ENCODE measurements at regions not wholly inside any gene's neighbourhood (a gene's known extent, or its start where the extent isn't known, plus 50 kb on each side); places are given as distances from the start of the nearest gene placed in this dataset.
A peak's percentile ranks its signal among the peaks of the same experiment; 100 is the strongest.

DNA sequence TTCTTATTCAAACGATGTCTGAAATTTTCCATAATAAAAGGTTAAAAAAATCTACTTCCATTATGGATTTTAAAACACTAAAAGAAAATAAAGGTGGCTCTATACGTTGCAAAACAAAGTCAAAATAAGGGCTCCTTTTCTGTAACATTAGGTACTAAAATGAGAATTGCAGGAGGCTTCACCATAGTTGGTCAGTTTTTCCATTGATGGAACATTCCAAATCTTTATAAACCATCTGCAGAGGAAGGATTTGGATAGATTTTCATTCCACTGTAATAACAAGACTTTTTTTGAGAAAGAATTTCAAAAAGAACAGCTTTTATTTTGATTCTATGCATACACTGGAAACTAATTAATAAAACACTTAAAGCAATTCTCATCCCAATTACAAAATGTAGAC is 145.6 kb downstream of the LURAP1L start:
- Histone ChIP-seq H3K27ac (no peak overlapping the region), H3K36me3 (ENCODE audit: insufficient read depth, low read length) (no peaks in the 10 kb centered on the region), H3K4me3 (no peak overlapping the region), H3K9ac (ENCODE audit: insufficient read length) (no peak overlapping the region), H3K9me3 (ENCODE audit: low read depth, low read length) (no peaks in the 10 kb centered on the region)
- TF ChIP-seq FOXP2 (optimal IDR thresholded peaks at IDR 0.05; ENCODE audit: control extremely low read depth, extremely low read length, insufficient read depth) (no peak), EZH2 (IDR thresholded peaks at IDR 0.05) (no peak), POLR2AphosphoS5 (IDR thresholded peaks at IDR 0.05; ENCODE audit: borderline replicate concordance, low read depth, low read length) (no peak)
- no peak for DNase-seq (ENCODE audit: low read depth, low spot score)

DNA sequence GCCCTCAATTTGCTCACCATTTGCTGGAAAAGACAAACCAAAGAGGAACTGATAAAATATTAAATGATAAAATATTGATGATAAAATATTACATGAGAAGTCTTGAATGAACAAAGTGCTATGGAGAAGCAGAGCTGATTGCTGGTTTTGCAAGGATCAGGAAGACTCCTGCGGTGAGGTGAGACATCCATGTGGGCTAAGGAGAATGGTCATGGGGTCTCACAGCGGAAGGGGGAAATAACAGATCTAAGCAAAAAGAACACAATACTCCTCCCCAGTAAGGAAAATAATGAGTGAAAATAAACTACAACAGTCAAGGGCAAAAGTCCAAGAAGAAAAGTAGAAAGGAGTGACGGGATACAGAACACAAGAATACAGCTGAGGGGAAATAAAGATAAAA is 146.8 kb downstream of the LURAP1L start:
- TF ChIP-seq POLR2AphosphoS5 (IDR thresholded peaks at IDR 0.05; ENCODE audit: borderline replicate concordance, low read depth, low read length) (no peak), EZH2 (IDR thresholded peaks at IDR 0.05) (no peak), FOXP2 (optimal IDR thresholded peaks at IDR 0.05; ENCODE audit: control extremely low read depth, extremely low read length, insufficient read depth) (no peak)
- no peak overlapping the region for H3K9ac ChIP-seq (ENCODE audit: insufficient read length)
- H3K27ac ChIP-seq: no peak overlapping the region
- no peak for DNase-seq (ENCODE audit: low read depth, low spot score)
- H3K4me3 ChIP-seq: no peak overlapping the region
- no peaks in the 10 kb centered on the region for H3K36me3 ChIP-seq (ENCODE audit: insufficient read depth, low read length)
- H3K9me3 ChIP-seq (ENCODE audit: low read depth, low read length): no peaks in the 10 kb centered on the region

DNA sequence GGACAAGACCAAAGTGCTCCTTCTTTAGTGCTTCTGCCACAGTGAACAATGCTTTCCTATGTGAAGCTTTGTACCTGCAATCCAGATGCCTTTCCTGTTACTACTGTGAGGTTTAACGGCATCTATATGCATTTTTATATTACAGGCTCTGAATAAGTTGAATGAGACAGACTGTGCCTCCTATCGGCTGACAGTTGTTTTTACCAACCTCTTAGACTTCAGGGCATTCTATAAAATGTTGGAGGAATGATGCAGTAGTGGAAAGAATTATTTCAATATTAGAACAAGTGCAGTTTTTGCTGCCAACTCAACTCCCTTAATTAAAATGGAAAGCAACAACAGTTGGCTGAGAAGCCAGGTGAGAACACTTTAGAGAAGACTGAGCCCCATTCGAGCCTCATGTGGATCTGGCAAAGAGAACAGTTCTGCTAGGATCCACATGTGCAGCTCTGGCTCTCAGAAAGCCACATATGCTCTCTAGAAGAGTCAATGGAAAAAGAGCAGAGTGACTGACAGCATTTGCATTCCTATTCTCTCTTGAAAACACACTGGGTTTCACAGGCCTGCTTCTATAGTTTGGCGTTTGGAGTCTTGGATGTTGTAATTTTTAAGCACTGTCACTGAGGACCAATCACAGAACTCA is 147.5 kb downstream of the LURAP1L start:
- no peak overlapping the region for H3K27ac ChIP-seq
- H3K36me3 ChIP-seq (ENCODE audit: insufficient read depth, low read length): no peaks in the 10 kb centered on the region
- H3K9me3 ChIP-seq (ENCODE audit: low read depth, low read length): no peaks in the 10 kb centered on the region
- TF ChIP-seq EZH2 (IDR thresholded peaks at IDR 0.05) (no peak), FOXP2 (optimal IDR thresholded peaks at IDR 0.05; ENCODE audit: control extremely low read depth, extremely low read length, insufficient read depth) (no peak), POLR2AphosphoS5 (IDR thresholded peaks at IDR 0.05; ENCODE audit: borderline replicate concordance, low read depth, low read length) (no peak)
- no peak overlapping the region for H3K9ac ChIP-seq (ENCODE audit: insufficient read length)
- no peak for DNase-seq (ENCODE audit: low read depth, low spot score)
- H3K4me3 ChIP-seq: no peak overlapping the region

DNA sequence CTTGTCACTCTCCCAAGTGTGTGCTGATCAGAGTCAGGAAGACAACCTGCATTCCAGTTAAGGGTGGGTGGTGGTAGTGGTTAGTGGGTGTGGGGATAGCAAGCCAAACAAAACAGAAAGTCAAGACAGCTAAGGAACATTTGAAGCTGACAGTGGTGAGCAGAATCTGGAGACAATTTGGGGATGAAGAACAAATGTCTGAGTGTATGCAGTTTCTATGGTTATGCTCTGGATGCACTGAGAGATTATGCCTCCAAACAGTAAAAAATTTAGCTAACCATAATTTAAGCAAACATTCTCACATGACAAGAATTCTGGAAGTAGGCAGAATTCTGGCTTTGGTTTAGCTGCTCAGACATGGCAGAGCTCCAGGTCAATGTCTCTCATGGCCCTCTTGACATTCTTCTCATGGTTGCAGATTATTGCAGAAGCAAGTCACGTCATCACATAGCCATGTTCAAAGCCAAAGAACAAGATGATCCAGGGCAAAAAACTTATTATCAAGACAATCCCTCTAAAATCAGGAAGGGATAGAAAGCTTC is 148.7 kb downstream of the LURAP1L start:
- Histone ChIP-seq H3K36me3 (ENCODE audit: insufficient read depth, low read length) (no peaks in the 10 kb centered on the region), H3K9ac (ENCODE audit: insufficient read length) (no peak overlapping the region), H3K27ac (0 out of 2 replicates have a peak overlapping the region, but pooled peaks have one; percentile 21), H3K9me3 (ENCODE audit: low read depth, low read length) (no peaks in the 10 kb centered on the region), H3K4me3 (no peak overlapping the region)
- DNase-seq (ENCODE audit: low read depth, low spot score): no peak
- TF ChIP-seq FOXP2 (optimal IDR thresholded peaks at IDR 0.05; ENCODE audit: control extremely low read depth, extremely low read length, insufficient read depth): no peak
- no peak for TF ChIP-seq EZH2 (IDR thresholded peaks at IDR 0.05)
- no peak for TF ChIP-seq POLR2AphosphoS5 (IDR thresholded peaks at IDR 0.05; ENCODE audit: borderline replicate concordance, low read depth, low read length)

DNA sequence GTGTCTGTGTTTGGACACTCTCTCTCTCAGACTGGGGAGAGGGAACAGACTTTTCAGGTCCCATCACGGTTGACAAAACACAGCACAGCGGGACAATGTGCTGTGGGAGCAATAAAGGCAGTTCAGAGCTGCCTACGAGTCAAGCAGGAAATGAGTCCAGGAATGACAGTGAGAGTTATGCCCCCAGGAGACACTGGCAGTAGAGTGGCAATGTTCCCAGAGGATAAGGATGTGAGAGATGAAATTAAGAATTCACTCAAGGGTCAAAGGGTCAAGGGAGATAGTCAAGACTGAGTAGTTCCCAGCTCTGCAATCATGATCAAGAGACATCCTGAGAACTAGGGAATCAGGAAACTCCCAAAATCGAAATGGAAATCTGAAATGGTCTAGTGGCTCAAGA is 156.1 kb downstream of the LURAP1L start:
- no peak overlapping the region for H3K9ac ChIP-seq (ENCODE audit: insufficient read length)
- H3K4me3 ChIP-seq: no peak overlapping the region
- DNase-seq (ENCODE audit: low read depth, low spot score): no peak
- no peak overlapping the region for H3K27ac ChIP-seq
- TF ChIP-seq FOXP2 (optimal IDR thresholded peaks at IDR 0.05; ENCODE audit: control extremely low read depth, extremely low read length, insufficient read depth) (no peak), EZH2 (IDR thresholded peaks at IDR 0.05) (no peak), POLR2AphosphoS5 (IDR thresholded peaks at IDR 0.05; ENCODE audit: borderline replicate concordance, low read depth, low read length) (no peak)
- no peaks in the 10 kb centered on the region for H3K36me3 ChIP-seq (ENCODE audit: insufficient read depth, low read length)
- no peaks in the 10 kb centered on the region for H3K9me3 ChIP-seq (ENCODE audit: low read depth, low read length)

DNA sequence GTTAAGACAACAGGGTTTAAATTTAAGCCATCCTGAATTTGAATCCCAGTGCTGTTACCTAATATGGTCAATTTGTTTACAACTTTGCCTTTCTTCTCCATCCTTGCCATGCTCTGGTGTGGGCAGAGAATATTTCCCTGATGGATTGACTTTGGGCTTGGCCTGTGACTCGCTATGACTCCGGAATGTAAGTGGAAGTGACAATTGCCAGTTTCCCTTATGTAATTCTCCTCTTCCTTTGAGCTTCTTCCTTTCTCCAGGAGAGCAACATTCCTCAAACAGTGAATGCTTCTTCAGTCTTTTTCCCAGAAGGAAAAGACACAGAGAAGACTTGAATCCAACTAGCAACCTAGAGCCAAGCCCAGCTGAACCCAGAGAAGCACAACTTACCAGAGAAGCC is 159.1 kb downstream of the LURAP1L start:
- Histone ChIP-seq H3K9ac (ENCODE audit: insufficient read length) (no peak overlapping the region), H3K9me3 (ENCODE audit: low read depth, low read length) (no peaks in the 10 kb centered on the region), H3K27ac (no peak overlapping the region), H3K36me3 (ENCODE audit: insufficient read depth, low read length) (no peaks in the 10 kb centered on the region), H3K4me3 (no peak overlapping the region)
- TF ChIP-seq FOXP2 (optimal IDR thresholded peaks at IDR 0.05; ENCODE audit: control extremely low read depth, extremely low read length, insufficient read depth): no peak
- no peak for TF ChIP-seq EZH2 (IDR thresholded peaks at IDR 0.05)
- no peak for TF ChIP-seq POLR2AphosphoS5 (IDR thresholded peaks at IDR 0.05; ENCODE audit: borderline replicate concordance, low read depth, low read length)
- DNase-seq (ENCODE audit: low read depth, low spot score): no peak

DNA sequence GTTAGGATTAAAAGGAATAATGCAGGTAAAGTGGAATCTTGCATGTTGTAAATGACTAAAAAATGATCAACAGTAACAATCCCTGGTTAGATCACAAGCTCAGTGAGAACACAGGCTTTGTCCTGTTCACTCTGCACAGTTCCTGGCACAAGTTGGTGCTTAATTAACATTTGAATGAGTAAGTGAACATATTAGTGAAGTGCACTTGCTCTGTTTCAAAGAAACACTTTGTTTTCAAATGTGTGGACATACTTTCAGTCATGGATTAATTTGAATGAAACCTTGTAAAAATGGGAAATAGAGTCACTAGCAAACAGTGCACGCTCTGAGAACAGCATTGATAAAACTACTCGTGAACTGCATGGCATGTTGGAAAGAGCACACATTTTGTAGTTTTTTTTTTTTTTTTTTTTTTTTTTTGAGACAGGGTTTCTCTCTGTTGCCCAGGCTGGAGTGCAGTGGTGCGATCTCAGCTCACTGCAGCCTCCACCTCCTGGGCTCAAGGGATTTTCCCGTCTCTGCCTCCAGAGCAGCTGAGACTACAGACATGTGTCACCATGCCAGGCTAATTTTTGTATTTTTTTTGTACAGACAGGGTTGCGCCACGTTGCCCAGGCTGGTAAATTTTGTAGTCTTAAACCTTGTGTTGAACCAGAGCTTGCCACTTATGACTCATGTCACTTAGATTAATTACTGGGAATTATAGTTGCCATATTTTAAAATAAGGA is 159.9 kb downstream of the LURAP1L start:
- no peak for DNase-seq (ENCODE audit: low read depth, low spot score)
- no peak overlapping the region for H3K27ac ChIP-seq

DNA sequence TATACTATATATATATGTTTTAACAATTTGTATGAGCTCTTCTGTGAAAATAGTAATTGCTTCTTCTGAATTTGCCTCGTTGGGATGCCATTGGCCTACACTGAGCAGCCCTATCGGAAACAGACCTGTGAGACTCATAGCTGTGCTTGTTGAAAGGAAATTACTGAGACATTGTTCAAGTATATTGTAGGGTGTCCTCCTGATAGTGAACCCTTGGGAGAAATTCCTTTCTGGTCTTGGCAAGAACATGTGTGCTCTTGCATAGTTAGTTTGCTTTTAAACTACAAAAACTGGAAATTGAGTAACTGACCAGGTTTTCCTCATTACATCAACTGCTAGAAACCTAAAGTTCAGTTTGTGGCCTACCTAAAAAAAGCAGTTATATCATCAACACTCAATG is 160.9 kb downstream of the LURAP1L start:
- H3K27ac ChIP-seq: no peak overlapping the region
- DNase-seq (ENCODE audit: low read depth, low spot score): no peak
- no peak overlapping the region for H3K9ac ChIP-seq (ENCODE audit: insufficient read length)
- TF ChIP-seq POLR2AphosphoS5 (IDR thresholded peaks at IDR 0.05; ENCODE audit: borderline replicate concordance, low read depth, low read length) (no peak), EZH2 (IDR thresholded peaks at IDR 0.05) (no peak)
- no peak overlapping the region for H3K4me3 ChIP-seq
- H3K9me3 ChIP-seq (ENCODE audit: low read depth, low read length): no peaks in the 10 kb centered on the region
- H3K36me3 ChIP-seq (ENCODE audit: insufficient read depth, low read length): no peaks in the 10 kb centered on the region

More for the DNA sequence above, 159.9 kb downstream of the LURAP1L start:
- H3K36me3 ChIP-seq (ENCODE audit: insufficient read depth, low read length): no peaks in the 10 kb centered on the region
- TF ChIP-seq FOXP2 (optimal IDR thresholded peaks at IDR 0.05; ENCODE audit: control extremely low read depth, extremely low read length, insufficient read depth) (no peak), POLR2AphosphoS5 (IDR thresholded peaks at IDR 0.05; ENCODE audit: borderline replicate concordance, low read depth, low read length) (no peak), EZH2 (IDR thresholded peaks at IDR 0.05) (no peak)
- H3K9ac ChIP-seq (ENCODE audit: insufficient read length): no peak overlapping the region
- H3K9me3 ChIP-seq (ENCODE audit: low read depth, low read length): no peaks in the 10 kb centered on the region
- H3K4me3 ChIP-seq: no peak overlapping the region

Measured in SK-N-MC (cell line).